PC-9 (cell line): ENCODE measurements at regions not wholly inside any gene's neighbourhood (a gene's known extent, or its start where the extent isn't known, plus 50 kb on each side); places are given as distances from the start of the nearest gene placed in this dataset.

Source experiments
- BruUV-seq: library from RNA; stranded (reverse); fragments of 400-500 nt; replicated peaks from 2 replicates; lab custom pipeline; 2021; lab: Mats Ljungman, UMichigan
- CTCF ChIA-PET: fragments of 300-600 bp; sonication (Branson Sonifier 250); formaldehyde crosslinking; loops from one replicate; lab custom pipeline; 2022; ENCODE audit warnings: antibody characterized with exemption; lab: Charles Lee
- POLR2A ChIA-PET: fragments of 300-600 bp; sonication (Branson Sonifier 250); formaldehyde crosslinking; loops from one replicate; lab custom pipeline; 2022; ENCODE audit warnings: antibody characterized with exemption; ENCODE audit not compliant: unreplicated experiment; lab: Charles Lee
- DNase-seq, 2 experiments: peaks; one replicate each; pipeline versions ENCODE4 v3.0.0 to v3.0.0-alpha.2; 2015 to 2022; ENCODE audit warnings: mixed read lengths in 1 of 2
- H2AFZ ChIP-seq: fragments of 200-600 bp; sonication (generic); 2 replicates; pipeline ENCODE4 v1.8.1; 2017; ENCODE audit warnings: antibody characterized with exemption
- H3F3A ChIP-seq: fragments of 200-600 bp; sonication (generic); 2 replicates; pipeline ENCODE4 v1.8.1; 2017; ENCODE audit warnings: antibody characterized with exemption, mild to moderate bottlenecking, low read depth; ENCODE audit not compliant: insufficient read depth
- H3K27ac ChIP-seq: fragments of 200-600 bp; sonication (generic); 2 replicates; pipeline ENCODE4 v1.6.1; 2016; ENCODE audit warnings: mixed run types
- H3K27me3 ChIP-seq: fragments of 200-600 bp; sonication (generic); 2 replicates; pipeline ENCODE4 v1.6.1; 2016; ENCODE audit warnings: low read depth, mixed run types; ENCODE audit not compliant: insufficient read depth
- H3K36me3 ChIP-seq: fragments of 200-600 bp; sonication (generic); 2 replicates; pipeline ENCODE4 v1.6.1; 2016; ENCODE audit warnings: low read depth, mixed run types
- H3K4me1 ChIP-seq: fragments of 200-600 bp; sonication (generic); replicated peaks from 2 replicates; pipeline ENCODE4 v1.6.1; 2016; ENCODE audit warnings: mixed run types; ENCODE audit not compliant: insufficient read depth
- H3K4me2 ChIP-seq: fragments of 200-600 bp; sonication (generic); 2 replicates; pipeline ENCODE4 v1.6.1; 2017; ENCODE audit warnings: mixed run types
- H3K4me3 ChIP-seq: fragments of 200-600 bp; sonication (generic); 2 replicates; pipeline ENCODE4 v1.6.1; 2016; ENCODE audit warnings: mixed run types
- H3K79me2 ChIP-seq: fragments of 200-600 bp; sonication (generic); 2 replicates; pipeline ENCODE4 v1.6.1; 2017; ENCODE audit warnings: low read depth, mixed run types
- H3K9me2 ChIP-seq: fragments of 200-600 bp; sonication (generic); 2 replicates; pipeline ENCODE4 v1.8.1; 2017; ENCODE audit warnings: mild to moderate bottlenecking; ENCODE audit not compliant: insufficient read depth
- H3K9me3 ChIP-seq: fragments of 200-600 bp; sonication (generic); 2 replicates; pipeline ENCODE4 v1.8.1; 2016; ENCODE audit warnings: low read depth; ENCODE audit not compliant: insufficient read depth
- H4K20me1 ChIP-seq: fragments of 200-600 bp; sonication (generic); 2 replicates; pipeline ENCODE4 v1.8.1; 2017; ENCODE audit not compliant: insufficient read depth
- CTCF ChIP-seq: fragments of 200-600 bp; sonication (generic); conservative IDR thresholded peaks from 2 replicates; pipeline ENCODE4 v1.6.1; 2017; ENCODE audit warnings: mixed run types, antibody characterized with exemption, mild to moderate bottlenecking, moderate library complexity
- EZH2 ChIP-seq: fragments of 200-600 bp; sonication (generic); IDR thresholded peaks from 2 replicates; pipeline ENCODE4 v1.8.0; 2017; ENCODE audit warnings: antibody characterized with exemption, low read depth
- intact Hi-C: fragments of 100-400 bp; cut with micrococcal nuclease; formaldehyde crosslinking; loops from one replicate; pipeline ENCODE4 v1.10.0; 2022; ENCODE audit not compliant: unreplicated experiment

- no peak overlapping the region for H3K4me2 ChIP-seq
- ChIA-PET POLR2A (no interaction called here), CTCF (no interaction called here)
- intact Hi-C loops = no loop called here
- no peak for TF ChIP-seq CTCF
- TF ChIP-seq EZH2 = no peak
- no peak overlapping the region for H3K27ac ChIP-seq
- H3K79me2 ChIP-seq = no peaks in the 10 kb centered on the region
- no peaks in the 10 kb centered on the region for H3K36me3 ChIP-seq
- no peak overlapping the region for H3K4me3 ChIP-seq
- no peaks in the 10 kb centered on the region for H3K27me3 ChIP-seq
- no peaks in the 10 kb centered on the region for H4K20me1 ChIP-seq
- no TSS peak for BruUV-seq
- H2AFZ ChIP-seq = no peak overlapping the region
- no peaks in the 10 kb centered on the region for H3K9me3 ChIP-seq
- H3K4me1 ChIP-seq = no peaks in the 10 kb centered on the region
- no peak for DNase-seq
- H3K9me2 ChIP-seq = no peaks in the 10 kb centered on the region
- H3F3A ChIP-seq = no peaks in the 10 kb centered on the region
Observed at GRCh38 chr4:138110815-138111214, 131.3 kb downstream of the SLC7A11 start.

- H3K9me3 ChIP-seq = no peaks in the 10 kb centered on the region
- ChIA-PET POLR2A (no interaction called here), CTCF (no interaction called here)
- H3K27me3 ChIP-seq = no peaks in the 10 kb centered on the region
- H3K4me1 ChIP-seq = no peaks in the 10 kb centered on the region
- no peaks in the 10 kb centered on the region for H3K9me2 ChIP-seq
- no peak overlapping the region for H2AFZ ChIP-seq
- no peak overlapping the region for H3K4me2 ChIP-seq
- H3K79me2 ChIP-seq = no peaks in the 10 kb centered on the region
- H3K4me3 ChIP-seq = no peak overlapping the region
- intact Hi-C loops = no loop called here
- no peak for TF ChIP-seq CTCF
- TF ChIP-seq EZH2 = no peak
- H4K20me1 ChIP-seq = no peaks in the 10 kb centered on the region
- H3K36me3 ChIP-seq = no peaks in the 10 kb centered on the region
- no TSS peak for BruUV-seq
- no peak overlapping the region for H3K27ac ChIP-seq
- no peaks in the 10 kb centered on the region for H3F3A ChIP-seq
- DNase-seq = no peak
Observed at GRCh38 chr4:138107023-138107422, 135.1 kb downstream of the SLC7A11 start.

GRCh38 chr4:138105331-138105730 is 136.8 kb downstream of the SLC7A11 start:
- Histone ChIP-seq H3K79me2 (no peaks in the 10 kb centered on the region), H4K20me1 (no peaks in the 10 kb centered on the region), H3K9me3 (no peaks in the 10 kb centered on the region), H3K4me3 (no peak overlapping the region), H3K27me3 (no peaks in the 10 kb centered on the region), H3K9me2 (no peaks in the 10 kb centered on the region), H3K36me3 (no peaks in the 10 kb centered on the region), H3F3A (no peaks in the 10 kb centered on the region), H3K27ac (no peak overlapping the region), H3K4me2 (no peak overlapping the region), H2AFZ (no peak overlapping the region), H3K4me1 (no peaks in the 10 kb centered on the region)
- no TSS peak for BruUV-seq
- TF ChIP-seq CTCF (no peak), EZH2 (no peak)
- ChIA-PET POLR2A (no interaction called here), CTCF (interaction anchor here (0.6 kb wide), 1 partner anchor 472 kb away, joined by 3 read pairs; no protein-coding TSS in a partner anchor)
- no peak for DNase-seq
- intact Hi-C loops = no loop called here
